ENCODE measurements at regions not wholly inside any gene's neighbourhood (a gene's known extent, or its start where the extent isn't known, plus 50 kb on each side); places are given as distances from the start of the nearest gene placed in this dataset.
A peak's percentile ranks its signal among the peaks of the same experiment; 100 is the strongest.

DNA sequence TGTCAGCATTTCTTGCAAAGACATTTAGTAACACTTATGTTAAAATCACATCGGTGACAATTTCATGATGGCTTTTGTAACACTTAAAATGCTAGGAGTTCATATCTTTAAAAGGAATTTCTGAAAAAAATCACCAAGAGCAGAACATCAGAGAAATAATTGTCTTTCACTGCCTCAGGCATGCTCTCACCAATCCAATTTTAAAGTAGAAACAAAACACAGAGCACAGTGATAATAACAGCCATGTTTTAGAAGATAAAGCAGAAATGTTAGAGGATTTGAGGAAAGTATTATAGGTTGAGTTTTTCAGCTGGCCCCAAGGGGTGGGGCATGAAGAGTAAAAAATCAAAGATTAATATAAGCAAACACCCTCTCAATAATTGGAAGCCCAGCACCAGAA, 1037.6 kb downstream of the DSC3 start:
- Histone ChIP-seq H3K9me3 (no peaks in the 10 kb centered on the region), H3K4me3 (no peak overlapping the region), H3K27ac (no peak overlapping the region), H3K4me2 (no peak overlapping the region), H3K4me1 (no peaks in the 10 kb centered on the region)
- 67% methylated on average over 1 of the region's 1 CpG for WGBS (ENCODE audit: missing lambda C conversion rate)
- POLR2A ChIA-PET = no interaction called here
- TF ChIP-seq JUN (IDR thresholded peaks at IDR 0.05) (no peak), NPAS2 (CRISPR knock-in tag; IDR thresholded peaks at IDR 0.05; ENCODE audit: borderline replicate concordance) (no peak), JUNB (IDR thresholded peaks at IDR 0.05) (no peak), SREBF2 (IDR thresholded peaks at IDR 0.05) (no peak), HEYL (CRISPR knock-in tag; IDR thresholded peaks at IDR 0.05) (no peak), POLR2AphosphoS2 (conservative IDR thresholded peaks at IDR 0.05; ENCODE audit: low read length) (no peak)
- TF ChIP-seq, protein P1, sequence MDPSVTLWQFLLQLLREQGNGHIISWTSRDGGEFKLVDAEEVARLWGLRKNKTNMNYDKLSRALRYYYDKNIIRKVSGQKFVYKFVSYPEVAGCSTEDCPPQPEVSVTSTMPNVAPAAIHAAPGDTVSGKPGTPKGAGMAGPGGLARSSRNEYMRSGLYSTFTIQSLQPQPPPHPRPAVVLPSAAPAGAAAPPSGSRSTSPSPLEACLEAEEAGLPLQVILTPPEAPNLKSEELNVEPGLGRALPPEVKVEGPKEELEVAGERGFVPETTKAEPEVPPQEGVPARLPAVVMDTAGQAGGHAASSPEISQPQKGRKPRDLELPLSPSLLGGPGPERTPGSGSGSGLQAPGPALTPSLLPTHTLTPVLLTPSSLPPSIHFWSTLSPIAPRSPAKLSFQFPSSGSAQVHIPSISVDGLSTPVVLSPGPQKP (IDR thresholded peaks at IDR 0.05; ENCODE audit: low read depth, low read length) = no peak
- TF ChIP-seq, protein P2, sequence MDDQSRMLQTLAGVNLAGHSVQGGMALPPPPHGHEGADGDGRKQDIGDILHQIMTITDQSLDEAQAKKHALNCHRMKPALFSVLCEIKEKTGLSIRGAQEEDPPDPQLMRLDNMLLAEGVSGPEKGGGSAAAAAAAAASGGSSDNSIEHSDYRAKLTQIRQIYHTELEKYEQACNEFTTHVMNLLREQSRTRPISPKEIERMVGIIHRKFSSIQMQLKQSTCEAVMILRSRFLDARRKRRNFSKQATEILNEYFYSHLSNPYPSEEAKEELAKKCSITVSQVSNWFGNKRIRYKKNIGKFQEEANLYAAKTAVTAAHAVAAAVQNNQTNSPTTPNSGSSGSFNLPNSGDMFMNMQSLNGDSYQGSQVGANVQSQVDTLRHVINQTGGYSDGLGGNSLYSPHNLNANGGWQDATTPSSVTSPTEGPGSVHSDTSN (IDR thresholded peaks at IDR 0.05) = no peak
- TF ChIP-seq, protein P3, sequence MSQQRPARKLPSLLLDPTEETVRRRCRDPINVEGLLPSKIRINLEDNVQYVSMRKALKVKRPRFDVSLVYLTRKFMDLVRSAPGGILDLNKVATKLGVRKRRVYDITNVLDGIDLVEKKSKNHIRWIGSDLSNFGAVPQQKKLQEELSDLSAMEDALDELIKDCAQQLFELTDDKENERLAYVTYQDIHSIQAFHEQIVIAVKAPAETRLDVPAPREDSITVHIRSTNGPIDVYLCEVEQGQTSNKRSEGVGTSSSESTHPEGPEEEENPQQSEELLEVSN (IDR thresholded peaks at IDR 0.05; ENCODE audit: borderline replicate concordance, low read depth) = no peak
- TF ChIP-seq, protein P4, sequence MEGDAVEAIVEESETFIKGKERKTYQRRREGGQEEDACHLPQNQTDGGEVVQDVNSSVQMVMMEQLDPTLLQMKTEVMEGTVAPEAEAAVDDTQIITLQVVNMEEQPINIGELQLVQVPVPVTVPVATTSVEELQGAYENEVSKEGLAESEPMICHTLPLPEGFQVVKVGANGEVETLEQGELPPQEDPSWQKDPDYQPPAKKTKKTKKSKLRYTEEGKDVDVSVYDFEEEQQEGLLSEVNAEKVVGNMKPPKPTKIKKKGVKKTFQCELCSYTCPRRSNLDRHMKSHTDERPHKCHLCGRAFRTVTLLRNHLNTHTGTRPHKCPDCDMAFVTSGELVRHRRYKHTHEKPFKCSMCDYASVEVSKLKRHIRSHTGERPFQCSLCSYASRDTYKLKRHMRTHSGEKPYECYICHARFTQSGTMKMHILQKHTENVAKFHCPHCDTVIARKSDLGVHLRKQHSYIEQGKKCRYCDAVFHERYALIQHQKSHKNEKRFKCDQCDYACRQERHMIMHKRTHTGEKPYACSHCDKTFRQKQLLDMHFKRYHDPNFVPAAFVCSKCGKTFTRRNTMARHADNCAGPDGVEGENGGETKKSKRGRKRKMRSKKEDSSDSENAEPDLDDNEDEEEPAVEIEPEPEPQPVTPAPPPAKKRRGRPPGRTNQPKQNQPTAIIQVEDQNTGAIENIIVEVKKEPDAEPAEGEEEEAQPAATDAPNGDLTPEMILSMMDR (IDR thresholded peaks at IDR 0.05) = no peak
- ATAC-seq (no peak), FAIRE-seq (no peak), DNase-seq (ENCODE audit: low read depth in 1 of 2, low spot score in 1 of 2) (no peak)
- CTCF ChIA-PET = no interaction called here

DNA sequence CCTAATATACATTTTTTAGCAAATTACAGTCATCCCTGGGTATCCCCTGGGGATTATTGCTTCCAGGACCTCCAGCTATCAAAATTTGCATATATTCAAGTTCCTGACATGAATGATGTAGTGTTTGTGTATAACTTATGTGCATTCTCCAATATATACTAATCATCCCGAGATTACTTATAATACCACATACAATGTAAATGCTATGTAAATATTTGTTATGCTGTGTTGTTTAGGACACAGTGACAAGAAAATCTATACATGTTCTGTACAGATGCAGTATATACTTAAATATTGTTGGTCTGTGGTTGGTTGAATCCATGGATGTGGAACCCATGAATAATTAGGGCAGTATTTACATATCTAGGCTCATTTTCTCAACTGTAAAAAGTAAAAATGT, 1060.3 kb downstream of the DSC3 start:
- CTCF ChIA-PET = no interaction called here
- no peak overlapping the region for H3K4me2 ChIP-seq
- TF ChIP-seq ZC3H11A (IDR thresholded peaks at IDR 0.05) = no peak
- TF ChIP-seq HEYL (CRISPR knock-in tag; IDR thresholded peaks at IDR 0.05) = no peak
- TF ChIP-seq CEBPB (IDR thresholded peaks at IDR 0.05) = no peak
- no peak for TF ChIP-seq MYC (IDR thresholded peaks at IDR 0.05; ENCODE audit: borderline replicate concordance, low read length)
- no peak for TF ChIP-seq RAD21 (conservative IDR thresholded peaks at IDR 0.05 in 1 of 2, IDR thresholded peaks at IDR 0.05 in 1 of 2)
- TF ChIP-seq, protein P5, sequence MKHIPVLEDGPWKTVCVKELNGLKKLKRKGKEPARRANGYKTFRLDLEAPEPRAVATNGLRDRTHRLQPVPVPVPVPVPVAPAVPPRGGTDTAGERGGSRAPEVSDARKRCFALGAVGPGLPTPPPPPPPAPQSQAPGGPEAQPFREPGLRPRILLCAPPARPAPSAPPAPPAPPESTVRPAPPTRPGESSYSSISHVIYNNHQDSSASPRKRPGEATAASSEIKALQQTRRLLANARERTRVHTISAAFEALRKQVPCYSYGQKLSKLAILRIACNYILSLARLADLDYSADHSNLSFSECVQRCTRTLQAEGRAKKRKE (CRISPR knock-in tag; IDR thresholded peaks at IDR 0.05; ENCODE audit: low read depth) = no peak
- TF ChIP-seq FOSL2 (IDR thresholded peaks at IDR 0.05) = no peak
- no peak for TF ChIP-seq FOSL2 (CRISPR knock-in tag; IDR thresholded peaks at IDR 0.05)
- no peak for TF ChIP-seq RARB (CRISPR knock-in tag; IDR thresholded peaks at IDR 0.05)
- TF ChIP-seq HOXB5 (CRISPR knock-in tag; IDR thresholded peaks at IDR 0.05) = no peak
- H3K27ac ChIP-seq = no peak overlapping the region
- no peaks in the 10 kb centered on the region for H3K9me3 ChIP-seq
- POLR2A ChIA-PET = no interaction called here
- no peaks in the 10 kb centered on the region for H3K4me1 ChIP-seq
- ATAC-seq = no peak
- 0% methylated on average over 1 of the region's 1 CpG for WGBS (ENCODE audit: missing lambda C conversion rate)
- DNase-seq (ENCODE audit: low read depth in 1 of 2, low spot score in 1 of 2) = no peak
- no peak for FAIRE-seq
- no peak overlapping the region for H3K4me3 ChIP-seq

DNA sequence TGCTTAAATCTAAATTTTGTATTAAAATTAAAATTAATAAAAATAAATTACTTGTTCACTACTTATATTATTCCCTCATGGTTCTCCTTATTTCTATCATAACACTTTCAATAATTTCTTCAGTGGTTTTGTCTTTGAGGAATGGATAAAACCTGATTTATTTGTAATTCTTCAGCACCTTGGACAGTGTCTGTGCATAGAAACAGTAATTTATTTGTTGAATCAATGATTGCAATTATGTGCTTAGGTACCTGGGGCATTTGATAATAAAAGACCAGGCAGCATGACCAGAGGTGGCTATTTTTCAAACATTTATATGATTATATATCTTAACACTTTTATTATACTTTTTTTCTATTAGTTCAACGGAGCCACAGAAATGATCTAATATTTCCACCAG, 1062.7 kb downstream of the DSC3 start:
- H3K4me3 ChIP-seq = no peak overlapping the region
- H3K4me1 ChIP-seq = no peaks in the 10 kb centered on the region
- no peaks in the 10 kb centered on the region for H3K9me3 ChIP-seq
- DNase-seq (ENCODE audit: low read depth in 1 of 2, low spot score in 1 of 2) (no peak), ATAC-seq (no peak), FAIRE-seq (no peak)
- ChIA-PET CTCF (no interaction called here), POLR2A (no interaction called here)
- H3K4me2 ChIP-seq = no peak overlapping the region
- WGBS (ENCODE audit: missing lambda C conversion rate) = 3% methylated on average over 1 of the region's 1 CpG
- no peak for TF ChIP-seq RARB (CRISPR knock-in tag; IDR thresholded peaks at IDR 0.05)
- TF ChIP-seq NFE2L2 (conservative IDR thresholded peaks at IDR 0.05; ENCODE audit: low read length) = no peak
- TF ChIP-seq CHD4 (IDR thresholded peaks at IDR 0.05; ENCODE audit: borderline replicate concordance) = no peak
- TF ChIP-seq, protein P6, sequence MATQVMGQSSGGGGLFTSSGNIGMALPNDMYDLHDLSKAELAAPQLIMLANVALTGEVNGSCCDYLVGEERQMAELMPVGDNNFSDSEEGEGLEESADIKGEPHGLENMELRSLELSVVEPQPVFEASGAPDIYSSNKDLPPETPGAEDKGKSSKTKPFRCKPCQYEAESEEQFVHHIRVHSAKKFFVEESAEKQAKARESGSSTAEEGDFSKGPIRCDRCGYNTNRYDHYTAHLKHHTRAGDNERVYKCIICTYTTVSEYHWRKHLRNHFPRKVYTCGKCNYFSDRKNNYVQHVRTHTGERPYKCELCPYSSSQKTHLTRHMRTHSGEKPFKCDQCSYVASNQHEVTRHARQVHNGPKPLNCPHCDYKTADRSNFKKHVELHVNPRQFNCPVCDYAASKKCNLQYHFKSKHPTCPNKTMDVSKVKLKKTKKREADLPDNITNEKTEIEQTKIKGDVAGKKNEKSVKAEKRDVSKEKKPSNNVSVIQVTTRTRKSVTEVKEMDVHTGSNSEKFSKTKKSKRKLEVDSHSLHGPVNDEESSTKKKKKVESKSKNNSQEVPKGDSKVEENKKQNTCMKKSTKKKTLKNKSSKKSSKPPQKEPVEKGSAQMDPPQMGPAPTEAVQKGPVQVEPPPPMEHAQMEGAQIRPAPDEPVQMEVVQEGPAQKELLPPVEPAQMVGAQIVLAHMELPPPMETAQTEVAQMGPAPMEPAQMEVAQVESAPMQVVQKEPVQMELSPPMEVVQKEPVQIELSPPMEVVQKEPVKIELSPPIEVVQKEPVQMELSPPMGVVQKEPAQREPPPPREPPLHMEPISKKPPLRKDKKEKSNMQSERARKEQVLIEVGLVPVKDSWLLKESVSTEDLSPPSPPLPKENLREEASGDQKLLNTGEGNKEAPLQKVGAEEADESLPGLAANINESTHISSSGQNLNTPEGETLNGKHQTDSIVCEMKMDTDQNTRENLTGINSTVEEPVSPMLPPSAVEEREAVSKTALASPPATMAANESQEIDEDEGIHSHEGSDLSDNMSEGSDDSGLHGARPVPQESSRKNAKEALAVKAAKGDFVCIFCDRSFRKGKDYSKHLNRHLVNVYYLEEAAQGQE (IDR thresholded peaks at IDR 0.05) = peak; percentile 67
- TF ChIP-seq JUN (IDR thresholded peaks at IDR 0.05) = no peak
- H3K27ac ChIP-seq = no peak overlapping the region
